HUES6 (cell line): ENCODE measurements at regions not wholly inside any gene's neighbourhood (a gene's known extent, or its start where the extent isn't known, plus 50 kb on each side); places are given as distances from the start of the nearest gene placed in this dataset.

Experiments used
- H3K27ac ChIP-seq: 2 replicates; pipeline ENCODE4 v1.7.0; 2013; ENCODE audit warnings: low read depth, mild to moderate bottlenecking, low read length, inconsistent platforms
- H3K27me3 ChIP-seq: 2 replicates; pipeline ENCODE4 v1.6.1; 2013; ENCODE audit warnings: low read length; ENCODE audit not compliant: control insufficient read depth, insufficient read depth
- H3K36me3 ChIP-seq: 2 replicates; pipeline ENCODE4 v1.6.1; 2013; ENCODE audit warnings: low read length; ENCODE audit not compliant: control insufficient read depth, insufficient read depth
- H3K4me1 ChIP-seq: 2 replicates; pipeline ENCODE4 v1.6.1; 2013; ENCODE audit warnings: low read length; ENCODE audit not compliant: control insufficient read depth, insufficient read depth
- H3K4me3 ChIP-seq: 2 replicates; pipeline ENCODE4 v1.5.1; 2013; ENCODE audit warnings: low read depth, low read length
- H3K9ac ChIP-seq: one replicate; pipeline ENCODE4 v1.6.1; 2013; ENCODE audit warnings: mild to moderate bottlenecking, low read length
- H3K9me3 ChIP-seq: 2 replicates; pipeline ENCODE4 v1.6.1; 2013; ENCODE audit warnings: low read depth, low read length; ENCODE audit not compliant: control insufficient read depth, insufficient read depth

GRCh38 chrX:147405764-147406163 is 506.0 kb upstream of the FMR1 start:
- H3K9ac ChIP-seq: no peak overlapping the region
- H3K9me3 ChIP-seq: no peaks in the 10 kb centered on the region
- no peak overlapping the region for H3K27ac ChIP-seq
- peaks cover 11% of the 10 kb centered on the region for H3K4me1 ChIP-seq
- H3K27me3 ChIP-seq: no peaks in the 10 kb centered on the region
- H3K4me3 ChIP-seq: no peak overlapping the region
- H3K36me3 ChIP-seq: no peaks in the 10 kb centered on the region

DNA sequence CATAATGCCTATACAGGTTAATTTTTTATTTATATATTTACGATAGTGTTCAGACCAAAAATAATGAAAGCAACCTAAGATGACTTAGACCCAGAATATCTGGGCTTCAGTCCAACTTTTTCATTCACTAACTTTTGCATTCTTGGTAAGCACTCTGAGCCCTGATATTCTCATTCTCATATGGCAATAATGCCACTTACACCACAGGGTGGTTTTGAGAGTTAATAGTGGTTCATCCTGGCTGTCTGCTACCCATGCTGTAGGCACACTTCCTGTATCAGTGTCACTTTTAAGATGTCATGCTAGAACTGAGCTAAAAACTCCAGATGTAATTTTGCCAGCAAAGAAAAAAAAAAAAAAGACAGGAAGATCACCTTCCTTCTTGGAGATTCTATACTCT is 508.7 kb upstream of the FMR1 start:
- Histone ChIP-seq H3K4me3 (no peak overlapping the region), H3K27ac (no peak overlapping the region), H3K27me3 (no peaks in the 10 kb centered on the region), H3K36me3 (no peaks in the 10 kb centered on the region), H3K4me1 (peaks cover 11% of the 10 kb centered on the region), H3K9ac (no peak overlapping the region), H3K9me3 (no peaks in the 10 kb centered on the region)

- Histone ChIP-seq H3K4me3 (no peak overlapping the region), H3K27ac (no peak overlapping the region), H3K4me1 (peaks cover 18% of the 10 kb centered on the region), H3K27me3 (no peaks in the 10 kb centered on the region), H3K36me3 (no peaks in the 10 kb centered on the region), H3K9ac (no peak overlapping the region), H3K9me3 (no peaks in the 10 kb centered on the region)
Measured at GRCh38 chrX:147378767-147379166, 533.0 kb upstream of the FMR1 start.

- H3K9me3 ChIP-seq: no peaks in the 10 kb centered on the region
- H3K36me3 ChIP-seq: no peaks in the 10 kb centered on the region
- H3K27ac ChIP-seq: no peak overlapping the region
- no peaks in the 10 kb centered on the region for H3K27me3 ChIP-seq
- H3K9ac ChIP-seq: no peak overlapping the region
- H3K4me3 ChIP-seq: no peak overlapping the region
- H3K4me1 ChIP-seq: peaks cover 18% of the 10 kb centered on the region
Measured at GRCh38 chrX:147377728-147378127, 534.0 kb upstream of the FMR1 start.

DNA sequence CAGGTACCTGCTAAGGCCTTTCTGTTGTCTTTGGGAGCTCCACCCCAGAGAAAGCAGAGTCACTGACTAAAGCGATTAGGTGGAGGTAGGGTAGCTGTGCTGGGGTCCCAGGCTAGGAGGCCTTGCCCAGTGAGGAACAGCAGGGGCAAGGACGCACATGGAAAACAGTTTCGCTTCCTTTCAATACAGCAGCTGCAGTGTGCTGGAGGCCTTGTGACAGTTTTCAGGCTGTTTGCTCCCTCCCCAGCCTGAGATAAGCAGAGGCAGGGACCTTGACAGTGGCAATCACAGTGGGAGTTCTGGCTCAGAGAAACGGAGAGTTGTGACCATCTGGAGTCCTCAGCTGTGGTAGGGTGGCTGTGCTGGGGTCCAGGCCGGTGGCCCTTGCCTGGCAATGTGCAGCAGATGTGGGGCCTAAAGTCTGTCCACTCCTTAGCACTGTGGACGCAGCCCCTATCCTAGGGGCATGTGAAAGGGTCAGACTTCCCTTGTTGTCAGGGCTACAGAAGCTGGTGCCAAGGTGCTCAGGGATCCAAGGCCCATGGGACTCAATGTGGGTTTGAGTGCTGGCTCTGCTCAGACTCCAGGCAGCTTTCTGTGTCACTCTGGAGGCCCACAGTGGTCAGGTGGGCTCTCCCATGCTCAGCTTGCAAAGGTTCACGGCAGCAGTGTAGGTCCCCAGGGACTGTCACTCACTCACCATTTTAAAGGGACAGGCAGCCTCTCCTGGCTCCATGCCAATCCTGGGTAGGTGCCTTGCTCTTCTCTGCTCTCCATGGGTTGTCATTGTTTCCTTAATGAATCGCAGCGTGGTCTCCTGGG is 534.9 kb upstream of the FMR1 start:
- peaks cover 18% of the 10 kb centered on the region for H3K4me1 ChIP-seq
- no peaks in the 10 kb centered on the region for H3K27me3 ChIP-seq
- H3K4me3 ChIP-seq: no peak overlapping the region
- H3K36me3 ChIP-seq: no peaks in the 10 kb centered on the region
- no peaks in the 10 kb centered on the region for H3K9me3 ChIP-seq
- H3K9ac ChIP-seq: peak overlapping the region; percentile 40
- no peak overlapping the region for H3K27ac ChIP-seq

- Histone ChIP-seq H3K36me3 (no peaks in the 10 kb centered on the region), H3K9me3 (no peaks in the 10 kb centered on the region), H3K27ac (no peak overlapping the region), H3K4me3 (no peak overlapping the region), H3K27me3 (no peaks in the 10 kb centered on the region), H3K4me1 (no peaks in the 10 kb centered on the region; the same call in 1 of the 2 replicates), H3K9ac (no peak overlapping the region)
Measured at GRCh38 chrX:147364896-147365295, 546.8 kb upstream of the FMR1 start.

DNA sequence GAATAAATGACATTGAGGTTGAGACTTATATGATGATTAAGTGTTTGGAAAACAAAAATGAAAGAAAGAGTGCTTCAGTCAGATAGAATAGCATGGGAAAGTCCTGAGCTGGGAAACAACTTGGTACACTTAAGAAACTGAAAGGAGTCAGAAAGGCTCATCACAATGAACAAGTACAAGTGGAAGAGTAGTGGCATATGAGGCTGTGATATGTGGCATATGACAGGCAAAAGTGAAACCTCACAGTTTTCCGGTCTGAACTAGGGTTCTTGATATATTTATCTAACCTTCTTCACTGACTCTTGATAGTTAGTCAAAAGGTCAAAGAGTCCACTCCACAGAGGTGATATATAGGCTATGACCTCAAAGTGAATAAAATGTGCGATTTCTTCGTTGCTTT is 537.1 kb upstream of the CXorf51A start:
- Histone ChIP-seq H3K27me3 (no peaks in the 10 kb centered on the region), H3K4me3 (no peak overlapping the region), H3K36me3 (no peaks in the 10 kb centered on the region), H3K4me1 (no peaks in the 10 kb centered on the region), H3K9ac (no peak overlapping the region), H3K9me3 (peaks cover 13% of the 10 kb centered on the region; the same call in 1 of the 2 replicates), H3K27ac (no peak overlapping the region)

DNA sequence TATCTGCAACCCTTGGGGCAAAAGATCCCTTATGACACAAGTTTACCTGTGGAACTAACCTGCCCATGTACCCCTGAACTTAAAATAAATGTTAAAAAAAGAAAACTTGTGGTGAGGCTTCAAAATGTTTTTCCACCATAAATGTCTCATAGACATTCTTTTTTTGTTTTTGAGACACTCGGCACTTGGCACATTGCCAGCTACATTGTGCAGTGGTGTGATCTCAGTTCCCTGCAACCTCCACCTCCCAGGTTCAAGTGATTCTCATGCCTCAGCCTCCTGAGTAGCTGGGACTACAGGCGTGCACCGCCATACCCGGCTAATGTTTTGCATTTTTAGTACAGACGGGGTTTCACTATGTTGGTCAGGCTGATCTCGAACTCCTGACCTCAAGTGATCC is 528.9 kb upstream of the CXorf51A start:
- Histone ChIP-seq H3K4me1 (no peaks in the 10 kb centered on the region), H3K27ac (no peak overlapping the region), H3K27me3 (no peaks in the 10 kb centered on the region)

DNA sequence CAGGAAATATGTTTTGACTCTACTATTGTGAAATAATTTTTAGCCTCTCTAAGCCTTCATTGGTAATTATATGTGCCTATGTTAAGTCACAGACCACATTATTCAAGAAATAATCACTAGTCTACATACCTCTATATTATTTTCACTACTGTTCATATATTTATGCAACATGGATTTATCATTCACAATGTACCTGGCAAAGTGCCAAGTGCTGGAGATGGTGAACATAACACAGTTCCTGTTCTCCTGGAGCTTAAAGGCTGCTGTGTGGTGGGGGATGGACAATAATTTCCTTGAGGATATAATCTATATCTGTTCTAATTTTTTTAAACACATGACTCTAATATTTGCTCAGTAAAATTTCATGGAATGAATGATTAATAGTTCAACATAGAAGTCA is 527.7 kb upstream of the CXorf51A start:
- Histone ChIP-seq H3K9me3 (no peaks in the 10 kb centered on the region), H3K9ac (no peak overlapping the region), H3K4me1 (no peaks in the 10 kb centered on the region), H3K36me3 (no peaks in the 10 kb centered on the region), H3K27me3 (no peaks in the 10 kb centered on the region), H3K4me3 (no peak overlapping the region), H3K27ac (no peak overlapping the region)

More for the DNA sequence above, 528.9 kb upstream of the CXorf51A start:
- H3K36me3 ChIP-seq: no peaks in the 10 kb centered on the region
- H3K9ac ChIP-seq: no peak overlapping the region
- H3K4me3 ChIP-seq: no peak overlapping the region
- H3K9me3 ChIP-seq: no peaks in the 10 kb centered on the region

- H3K9ac ChIP-seq: no peak overlapping the region
- H3K27ac ChIP-seq: no peak overlapping the region
- no peak overlapping the region for H3K4me3 ChIP-seq
- H3K27me3 ChIP-seq: no peaks in the 10 kb centered on the region
- H3K9me3 ChIP-seq: no peaks in the 10 kb centered on the region
- H3K4me1 ChIP-seq: no peaks in the 10 kb centered on the region
- no peaks in the 10 kb centered on the region for H3K36me3 ChIP-seq
Measured at GRCh38 chrX:147340947-147341346, 526.4 kb upstream of the CXorf51A start.

GRCh38 chrX:147333821-147334220 is 519.3 kb upstream of the CXorf51A start:
- Histone ChIP-seq H3K27me3 (no peaks in the 10 kb centered on the region), H3K9me3 (no peaks in the 10 kb centered on the region), H3K4me3 (no peak overlapping the region), H3K4me1 (no peaks in the 10 kb centered on the region), H3K9ac (no peak overlapping the region), H3K27ac (no peak overlapping the region), H3K36me3 (no peaks in the 10 kb centered on the region)
